ENCODE measurements at regions not wholly inside any gene's neighbourhood (a gene's known extent, or its start where the extent isn't known, plus 50 kb on each side); places are given as distances from the start of the nearest gene placed in this dataset.
A peak's percentile ranks its signal among the peaks of the same experiment; 100 is the strongest.
"Not testable (repeated sequence)": the region's sequence is repeated elsewhere in the genome, so short reads cannot be mapped to it uniquely, and the experiment has no call there.

DNA sequence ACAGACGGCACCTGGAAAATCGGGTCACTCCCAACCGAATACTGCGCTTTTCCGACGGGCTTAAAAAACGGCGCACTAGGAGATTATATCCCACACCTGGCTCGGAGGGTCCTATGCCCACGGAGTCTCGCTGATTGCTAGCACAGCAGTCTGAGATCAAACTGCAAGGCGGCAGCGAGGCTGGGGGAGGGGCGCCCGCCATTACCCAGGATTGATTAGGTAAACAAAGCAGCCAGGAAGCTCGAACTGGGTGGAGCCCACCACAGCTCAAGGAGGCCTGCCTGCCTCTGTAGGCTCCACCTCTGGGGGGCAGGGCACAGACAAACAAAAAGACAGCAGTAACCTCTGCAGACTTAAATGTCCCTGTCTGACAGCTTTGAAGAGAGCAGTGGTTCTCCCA lies 64.5 kb downstream of the SLC30A10 start:
- DNase-seq: not testable (repeated sequence)

DNA sequence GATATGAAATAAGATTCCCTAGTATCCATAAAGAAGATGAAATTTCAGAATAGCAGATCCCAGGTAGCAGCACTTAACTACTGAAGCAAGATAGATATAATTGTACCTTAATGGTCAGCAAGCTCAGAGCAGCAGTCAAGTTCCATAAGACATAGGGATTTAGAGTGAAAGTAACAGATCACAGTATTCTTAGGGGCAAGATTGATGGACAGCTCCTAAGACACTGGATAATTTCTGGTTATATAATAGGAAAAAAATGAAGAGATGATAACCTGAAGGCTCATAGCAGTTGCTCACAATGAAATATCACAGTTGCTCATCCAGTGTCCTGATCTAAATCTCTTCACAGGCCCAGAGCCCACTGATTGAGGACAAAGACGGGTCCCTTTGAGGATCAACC lies 66.0 kb downstream of the SLC30A10 start:
- no peak for DNase-seq

DNA sequence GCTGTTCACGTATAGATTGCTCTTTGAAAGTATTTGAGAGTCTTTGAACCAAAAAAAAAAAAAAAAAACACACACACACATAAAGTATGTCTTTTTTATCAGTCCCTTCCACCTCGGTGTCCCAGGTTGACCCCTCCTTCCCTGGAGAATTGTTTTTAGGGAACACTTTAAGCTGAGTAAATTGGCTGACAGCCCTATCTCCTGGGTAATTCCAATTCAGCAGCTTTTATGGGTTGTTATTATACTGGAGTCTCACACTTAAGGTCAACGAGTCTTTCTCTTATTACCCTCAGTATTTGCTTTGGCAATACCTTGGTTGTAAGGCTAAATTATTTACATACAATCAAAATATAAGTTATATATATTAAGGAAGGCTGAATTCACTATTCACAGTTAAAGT lies 69.4 kb downstream of the SLC30A10 start:
- no peak for DNase-seq

DNA sequence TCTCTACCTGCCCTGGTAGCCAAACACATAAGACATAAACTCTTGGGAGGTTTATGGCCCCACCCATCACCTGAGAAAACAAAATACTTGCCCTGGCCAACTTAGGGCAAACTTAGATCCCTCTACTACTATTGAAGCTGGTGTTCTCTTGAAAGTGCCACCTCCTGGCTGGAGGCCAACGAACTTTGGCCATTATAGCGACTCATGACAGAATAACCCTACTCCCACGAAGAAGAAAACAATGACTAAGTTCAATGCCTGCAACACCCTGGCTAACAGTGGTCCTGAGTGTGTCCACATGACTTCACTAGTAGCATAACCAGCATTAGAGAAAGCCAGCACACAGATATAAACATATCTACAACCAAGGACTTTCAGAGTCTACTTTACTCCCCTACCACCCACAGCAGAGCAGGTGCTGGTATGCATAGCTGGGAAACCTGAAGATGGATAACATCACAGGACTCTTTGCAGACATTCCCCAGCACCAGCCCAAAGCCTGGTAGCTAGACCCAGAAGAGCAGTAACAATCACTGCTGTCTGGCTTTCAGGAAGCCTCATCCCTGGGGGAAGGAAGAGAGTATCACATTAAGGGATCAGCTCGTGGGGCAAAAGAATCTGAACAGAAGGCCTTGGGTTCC lies 81.0 kb downstream of the SLC30A10 start:
- DNase-seq: no peak

DNA sequence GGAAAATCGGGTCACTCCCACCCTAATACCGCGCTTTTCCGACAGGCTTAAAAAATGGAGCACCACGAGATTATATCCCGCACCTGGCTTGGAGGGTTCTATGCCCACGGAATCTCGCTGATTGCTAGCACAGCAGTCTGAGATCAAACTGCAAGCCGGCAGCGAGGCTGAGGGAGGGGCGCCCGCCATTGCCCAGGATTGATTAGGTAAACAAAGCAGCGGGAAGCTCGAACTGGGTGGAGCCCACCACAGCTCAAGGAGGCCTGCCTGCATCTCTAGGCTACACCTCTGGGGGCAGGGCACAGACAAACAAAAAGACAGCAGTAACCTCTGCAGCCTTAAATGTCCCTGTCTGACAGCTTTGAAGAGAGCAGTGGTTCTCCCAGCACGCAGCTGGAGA lies 88.8 kb downstream of the SLC30A10 start:
- DNase-seq: not testable (repeated sequence)

DNA sequence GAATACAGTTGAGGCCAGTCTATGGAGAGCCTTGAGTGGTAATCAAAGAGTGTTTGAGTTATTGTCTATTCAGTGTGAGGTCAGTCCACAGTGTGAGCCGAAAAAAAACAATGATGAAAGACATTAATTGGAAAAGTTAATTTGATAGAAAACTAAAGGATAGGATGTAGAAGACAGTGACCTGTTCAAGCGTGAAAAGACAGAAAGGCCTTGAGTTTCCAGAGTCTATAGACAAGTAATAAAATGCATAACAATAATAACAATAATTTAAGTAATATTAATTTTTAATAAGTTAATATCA lies 90.4 kb downstream of the SLC30A10 start:
- no peak for DNase-seq

DNA sequence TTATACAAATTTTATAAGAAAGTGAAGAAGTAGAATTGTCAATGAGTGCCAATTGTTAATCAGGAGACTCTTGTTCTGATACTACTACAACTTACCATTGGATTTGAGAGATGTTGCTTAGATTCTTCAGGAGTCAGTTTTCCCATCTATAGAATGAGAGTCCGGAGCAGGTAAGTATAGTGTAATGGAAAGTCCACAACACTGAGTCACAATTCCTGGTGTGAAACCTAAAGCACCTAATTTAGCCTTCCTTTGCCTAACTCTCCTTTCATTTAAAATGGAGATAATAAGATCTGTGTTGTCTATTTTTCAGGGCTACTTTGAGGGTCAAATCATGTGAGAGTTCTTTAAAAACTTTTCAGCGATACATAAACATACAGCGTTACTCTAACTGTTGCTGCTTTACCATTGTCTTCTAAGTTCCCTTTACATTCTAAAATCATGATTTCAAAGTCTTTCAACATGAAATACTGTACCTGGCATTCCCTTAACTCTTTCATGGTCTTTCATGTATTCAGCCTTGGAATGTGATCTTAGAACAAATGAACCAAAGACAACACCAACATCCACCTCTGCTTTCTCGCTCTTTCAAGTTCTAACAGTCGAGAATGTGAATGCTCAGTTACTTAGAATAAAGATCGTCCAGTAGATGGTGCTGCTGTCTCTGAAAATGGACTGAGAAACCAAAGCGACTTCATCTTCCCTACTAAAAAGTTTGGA lies 90.9 kb downstream of the SLC30A10 start:
- DNase-seq: peak; percentile 7

DNA sequence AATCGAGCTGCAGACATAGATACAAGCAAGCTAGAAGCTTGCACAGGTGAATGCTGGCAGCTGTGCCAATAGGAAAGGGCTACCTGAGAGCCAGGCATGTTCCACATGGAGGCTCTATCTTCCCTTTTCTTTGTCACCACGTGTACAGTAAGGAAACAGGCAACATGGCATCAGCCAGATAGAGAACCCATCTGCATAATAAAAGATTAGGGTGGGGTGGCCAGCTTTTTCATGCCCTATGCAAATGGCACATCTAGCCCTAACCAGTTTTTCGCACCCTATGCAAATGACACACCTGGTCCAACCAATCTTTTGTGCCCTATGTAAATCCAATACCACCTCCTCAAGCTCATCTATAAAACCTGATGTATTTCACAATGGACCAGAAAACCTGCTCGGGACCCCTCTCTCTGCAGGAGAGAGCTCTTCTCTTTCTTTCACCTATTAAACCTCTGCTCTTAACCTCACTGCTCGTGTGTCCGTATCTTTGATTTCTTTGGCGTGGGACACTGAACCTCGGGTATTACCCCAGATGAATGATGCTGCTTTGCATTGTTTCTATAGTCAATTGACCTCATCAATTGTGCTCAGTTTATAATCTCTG lies 93.9 kb downstream of the SLC30A10 start:
- DNase-seq: no peak

DNA sequence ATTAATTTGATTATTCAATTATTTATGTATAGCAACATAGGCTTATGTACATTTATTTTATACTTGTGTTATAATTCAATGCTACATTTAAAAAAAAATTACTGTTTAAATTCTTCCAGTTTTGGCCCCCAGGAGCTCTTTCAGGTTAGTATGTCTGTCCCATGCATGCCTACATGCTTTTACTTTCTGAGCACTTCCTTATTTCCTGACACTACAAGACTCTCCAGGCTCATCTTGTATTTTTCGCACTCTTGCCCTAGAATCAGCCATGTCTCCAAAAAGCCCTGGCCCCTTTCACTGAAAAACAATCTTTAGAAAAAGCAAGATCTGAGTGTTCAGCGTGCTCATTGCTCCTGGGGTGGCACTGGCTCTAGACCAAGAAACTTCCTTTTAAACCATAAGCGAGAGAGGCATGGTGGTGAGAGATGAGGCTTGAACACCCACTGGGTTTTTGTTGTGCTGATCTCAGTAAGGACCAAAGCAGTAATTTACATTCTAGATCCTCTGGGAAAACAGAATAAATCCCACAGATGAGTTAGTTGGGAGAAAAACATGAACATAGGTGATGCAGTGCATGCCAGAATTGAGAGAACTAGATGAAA lies 95.0 kb downstream of the SLC30A10 start:
- DNase-seq: no peak

DNA sequence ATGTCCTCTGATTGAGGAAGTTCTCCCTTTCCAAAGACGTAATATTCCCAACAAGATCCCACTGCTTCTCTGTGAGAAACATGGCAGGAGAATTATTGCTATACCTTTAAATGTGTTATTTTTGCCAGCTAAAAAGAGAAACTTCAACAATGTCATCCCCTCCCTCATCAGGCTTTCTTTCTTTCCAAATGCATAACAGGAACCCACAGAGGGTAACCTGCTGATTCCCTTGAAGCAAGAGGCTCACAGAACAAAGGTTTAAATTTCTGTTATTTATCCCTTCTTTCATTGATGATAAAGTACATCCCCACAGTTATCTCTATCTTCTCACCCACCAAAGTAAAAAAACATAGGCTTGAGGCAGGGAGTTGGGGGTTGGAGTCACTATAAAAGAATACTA lies 102.1 kb downstream of the SLC30A10 start:
- DNase-seq: no peak

DNA sequence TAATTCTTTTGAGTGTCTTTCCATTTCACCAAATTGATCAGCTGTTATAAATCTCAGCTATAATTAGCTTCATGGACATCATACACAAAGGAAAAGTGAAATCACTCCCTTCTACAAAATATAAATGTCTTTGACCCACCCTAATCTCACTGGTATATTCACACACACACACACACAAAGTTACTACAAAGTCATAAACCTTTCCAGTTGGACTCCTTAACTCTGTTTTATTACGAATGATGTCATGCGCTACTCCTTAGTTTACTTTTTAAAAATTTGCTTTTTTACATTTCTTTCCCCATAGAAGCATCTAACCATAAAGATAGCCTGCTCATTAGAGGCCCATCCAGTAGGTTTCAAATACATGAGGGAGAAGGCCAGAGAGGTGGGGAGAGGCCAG lies 103.0 kb downstream of the SLC30A10 start:
- no peak for DNase-seq

DNA sequence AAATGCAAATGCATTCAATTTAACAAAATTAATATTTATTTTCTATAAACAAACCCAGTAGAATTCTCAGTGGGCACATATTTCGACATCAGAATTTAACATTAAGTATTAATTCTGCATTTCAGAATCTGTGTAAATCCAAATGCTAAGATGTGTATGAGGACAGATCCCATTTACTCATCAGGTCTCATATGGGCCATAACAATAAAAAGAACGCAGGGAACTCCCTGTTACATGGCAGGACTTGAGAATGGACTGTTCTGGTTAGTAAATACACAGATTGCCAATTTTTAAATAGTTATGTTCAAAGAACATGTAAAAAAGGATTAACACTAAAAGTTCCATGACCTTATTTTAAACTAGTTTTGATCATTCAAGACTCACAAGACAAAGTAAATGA lies 104.0 kb downstream of the SLC30A10 start:
- DNase-seq: no peak

DNA sequence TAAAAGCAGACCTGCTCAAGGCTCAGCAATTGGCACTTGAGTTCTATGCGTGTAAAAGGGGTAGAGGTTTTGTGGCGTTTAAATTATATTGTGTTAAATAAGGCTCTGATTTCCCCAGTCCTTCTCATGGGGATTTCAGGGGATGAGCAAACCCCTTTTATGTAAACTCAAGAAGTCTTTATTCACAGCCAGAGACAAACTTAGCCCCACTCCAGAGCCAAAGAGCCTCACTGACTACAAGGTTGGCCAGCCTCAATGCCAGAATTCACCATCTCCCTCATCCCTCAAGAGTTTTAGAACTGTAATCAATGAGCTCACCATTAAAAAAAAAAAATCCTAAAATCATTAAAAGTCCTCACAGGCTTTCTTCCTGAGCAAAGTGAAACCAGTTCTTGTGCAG lies 107.8 kb downstream of the SLC30A10 start:
- DNase-seq: no peak

DNA sequence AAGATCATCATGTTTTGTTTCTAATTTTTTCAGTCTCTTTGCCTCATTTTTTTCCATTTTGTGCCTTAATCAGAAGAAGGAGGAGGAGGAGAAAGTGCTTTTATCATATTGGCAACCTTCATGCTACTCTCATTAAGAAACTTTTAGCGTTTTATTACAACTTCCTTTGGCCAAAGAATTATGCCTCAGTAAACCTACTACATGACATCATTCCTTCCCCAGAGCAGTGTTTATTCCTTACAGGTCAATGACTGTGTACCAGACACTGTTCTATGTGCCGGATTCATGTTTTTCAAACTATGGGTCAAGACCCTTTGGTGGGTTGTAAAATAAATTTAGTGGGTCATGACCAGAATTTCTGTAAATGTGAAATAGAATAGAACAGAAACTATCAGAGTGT lies 110.4 kb downstream of the SLC30A10 start:
- no peak for DNase-seq

DNA sequence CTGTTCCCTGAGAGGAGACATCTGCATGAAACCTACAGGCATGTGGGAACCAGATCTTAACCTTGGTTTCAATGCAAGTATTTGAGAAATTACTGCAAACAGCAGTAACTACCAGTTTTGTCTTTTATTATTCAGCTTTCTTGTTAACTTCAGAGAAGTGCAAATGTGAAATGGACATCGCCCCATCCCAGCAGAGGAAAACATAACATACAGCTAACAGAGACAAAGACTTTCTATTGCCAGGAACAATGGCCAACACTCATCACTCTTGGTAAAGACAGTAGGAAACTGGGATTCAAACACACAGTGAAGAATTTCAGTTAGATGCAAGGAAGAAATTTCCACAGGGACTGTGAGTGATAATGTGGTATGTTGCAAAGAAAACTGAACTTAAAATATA lies 115.1 kb downstream of the SLC30A10 start:
- no peak for DNase-seq

DNA sequence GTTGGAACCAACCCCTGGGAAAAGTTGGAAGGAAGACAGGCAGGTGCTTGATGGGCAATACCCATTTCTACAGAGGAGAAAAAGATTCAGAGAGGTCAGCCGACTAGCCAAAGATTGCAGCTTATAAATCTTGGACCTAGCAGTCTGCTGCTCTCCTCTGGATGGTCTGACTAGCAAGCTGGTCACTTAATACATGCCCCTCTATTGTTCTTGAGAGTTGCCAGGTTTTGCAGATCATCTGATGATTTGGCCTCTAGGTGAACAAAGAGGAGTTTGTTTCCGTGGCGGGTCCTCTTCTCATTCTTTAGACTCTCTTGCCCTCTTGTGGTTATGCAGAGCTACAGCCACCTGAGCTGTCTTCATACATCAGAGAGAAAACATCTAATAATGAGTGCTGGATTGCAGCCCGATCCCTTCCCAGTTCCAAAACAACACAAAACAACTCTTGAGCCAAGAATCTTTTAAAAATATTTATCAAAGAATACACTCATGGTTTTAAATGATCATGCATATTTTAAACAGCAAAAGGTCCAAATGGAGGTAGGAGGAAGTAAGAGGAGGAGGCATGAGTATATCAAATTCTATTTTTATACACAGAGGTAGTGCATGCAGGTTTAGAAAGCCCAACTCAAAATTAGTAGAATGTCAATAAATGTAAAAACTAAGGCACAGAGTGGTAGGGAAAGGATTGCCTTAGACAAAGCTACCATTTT lies 115.7 kb downstream of the SLC30A10 start:
- peak; percentile 18 for DNase-seq

DNA sequence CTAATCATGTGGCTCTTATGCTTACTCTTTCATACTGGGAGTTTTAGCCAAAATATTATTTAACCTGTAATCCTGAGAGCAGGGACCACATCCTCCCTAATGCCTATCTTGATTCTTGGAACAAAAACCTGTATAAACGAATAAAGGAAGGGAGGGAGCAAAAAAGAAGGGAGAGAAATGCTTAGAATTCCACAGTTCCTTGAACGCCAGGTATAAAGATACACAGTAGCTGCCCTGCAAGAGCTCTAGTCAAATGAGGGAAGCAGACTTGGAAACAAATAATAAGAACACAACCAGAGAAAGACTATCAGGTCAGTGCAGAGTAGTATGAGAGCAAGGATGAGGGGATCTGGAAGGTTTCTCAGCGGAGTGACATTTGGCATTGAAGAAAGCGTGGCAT lies 116.3 kb downstream of the SLC30A10 start:
- DNase-seq: no peak

DNA sequence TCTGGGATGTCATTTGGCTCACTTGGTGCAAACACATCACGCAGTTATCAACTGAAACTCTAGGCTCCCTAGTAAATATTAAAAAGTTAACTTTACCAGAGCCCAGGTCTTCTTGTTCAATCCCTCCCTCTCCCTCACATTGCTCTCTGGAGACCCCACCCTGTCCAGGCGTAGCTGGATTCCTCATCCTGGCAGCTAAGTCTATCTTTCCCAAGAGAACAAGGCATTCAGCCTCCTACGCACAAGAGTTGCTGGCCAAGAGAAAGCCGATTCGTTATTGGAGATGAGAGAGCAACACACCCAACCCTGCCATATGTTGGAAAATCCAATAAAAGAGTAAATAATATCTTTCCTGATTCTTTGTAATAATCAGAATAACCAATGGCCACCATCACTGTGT lies 117.9 kb downstream of the SLC30A10 start:
- no peak for DNase-seq

DNA sequence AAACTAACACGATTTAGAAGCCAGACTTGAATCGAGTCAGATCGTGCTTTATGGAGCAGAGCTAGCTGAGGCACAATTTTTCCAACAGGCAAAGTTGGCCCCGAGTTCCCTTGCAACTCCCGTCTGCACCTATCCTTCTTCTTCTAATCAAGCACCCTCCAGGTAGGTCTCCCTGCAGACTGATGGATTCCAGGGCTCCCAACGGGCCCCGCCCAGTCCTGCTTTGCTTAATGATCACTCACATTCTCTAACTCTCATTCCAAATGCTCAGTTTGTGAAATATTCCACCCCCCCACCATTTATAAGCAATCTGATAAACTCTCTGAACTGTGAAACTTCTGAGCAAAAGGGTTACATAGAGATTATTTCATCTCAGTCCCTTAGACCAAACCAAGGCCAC lies 119.6 kb downstream of the SLC30A10 start:
- no peak for DNase-seq

DNA sequence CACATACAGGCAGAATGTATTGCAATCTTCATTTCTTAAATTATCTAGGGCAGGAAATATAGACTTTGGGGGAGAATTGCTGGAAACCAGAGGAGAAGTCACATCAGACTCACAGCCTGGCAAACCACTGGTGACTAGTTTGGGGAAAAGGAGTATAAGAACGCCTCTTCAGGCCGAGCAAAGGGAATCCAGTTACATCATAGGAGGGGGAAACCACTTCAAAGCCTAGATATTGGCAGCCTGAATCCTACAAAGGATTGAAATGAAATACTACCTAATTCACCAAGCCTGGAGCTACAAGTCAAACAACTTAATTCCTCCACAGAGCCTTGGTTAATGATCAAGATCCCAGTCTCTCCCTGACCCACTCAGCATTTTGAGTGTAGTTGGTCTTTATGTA lies 121.7 kb downstream of the SLC30A10 start:
- no peak for DNase-seq

DNA sequence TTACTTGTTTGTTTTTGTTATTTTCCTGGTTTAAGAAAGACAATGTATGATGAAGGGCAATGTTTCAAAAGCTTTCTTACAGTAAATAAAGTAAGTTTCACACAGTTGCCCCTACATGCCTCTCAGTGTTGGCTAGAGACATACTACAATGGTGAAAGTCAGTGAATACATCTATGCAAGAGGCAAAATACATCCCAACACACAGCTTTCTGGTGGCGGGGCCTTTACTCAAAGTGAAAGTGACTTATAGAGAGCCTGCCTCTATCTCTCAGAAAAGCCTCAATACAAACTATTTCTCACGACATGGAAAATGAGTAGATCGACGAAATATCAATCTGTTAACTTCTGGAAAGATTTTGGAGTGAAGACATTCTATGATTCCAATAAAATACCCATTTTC lies 122.3 kb downstream of the SLC30A10 start:
- no peak for DNase-seq

DNA sequence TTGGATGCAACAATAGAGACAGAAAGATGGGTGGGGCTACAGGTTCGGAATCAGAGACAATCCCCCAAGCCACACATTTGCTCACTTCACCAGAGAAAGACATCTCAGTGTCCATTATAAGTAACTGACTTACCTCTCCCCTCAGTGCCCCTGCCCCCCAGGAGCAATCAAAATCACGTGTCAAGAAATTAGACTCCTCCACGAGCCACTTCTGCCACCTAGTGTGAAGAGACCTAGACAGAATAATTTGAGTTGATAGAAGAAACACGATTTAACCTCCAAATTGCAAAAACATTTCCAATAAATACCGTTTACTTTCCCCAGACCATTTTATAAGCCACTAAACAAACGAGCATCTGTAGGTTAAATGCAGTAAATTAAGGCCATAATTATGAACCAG lies 123.2 kb downstream of the SLC30A10 start:
- DNase-seq: no peak

DNA sequence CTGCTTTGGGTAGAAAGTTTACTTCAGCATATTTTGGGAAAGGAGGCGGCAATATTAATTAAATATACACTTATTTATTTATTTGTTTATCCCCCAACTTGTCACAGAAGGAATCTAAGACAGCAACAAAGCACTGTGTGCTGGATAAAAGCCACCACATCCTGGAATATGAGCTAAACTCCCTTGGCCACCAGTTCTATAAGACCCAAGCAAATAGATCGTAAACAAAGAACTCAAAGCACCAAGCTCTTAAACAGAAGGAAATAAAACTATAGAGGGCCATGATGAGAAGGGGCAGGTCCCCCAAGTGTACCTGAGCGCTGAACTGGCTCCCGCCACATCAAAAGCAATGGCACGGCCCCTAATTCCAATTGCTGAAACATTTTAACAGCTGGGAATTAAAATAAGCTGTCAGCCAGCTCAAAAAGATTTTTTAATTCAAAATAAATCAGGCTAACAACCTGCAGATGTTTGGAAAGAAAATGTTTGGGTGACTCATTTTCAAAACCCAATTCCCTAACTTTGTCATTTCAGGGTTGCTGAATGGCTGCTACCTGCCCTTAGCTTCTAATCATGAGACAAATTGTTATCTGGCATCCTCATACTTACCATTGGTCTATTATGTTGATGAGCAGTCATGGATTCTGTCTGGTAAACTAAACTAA lies 127.1 kb downstream of the SLC30A10 start:
- no peak for DNase-seq
